Liver (tissue), 3 donors: ENCODE measurements at regions not wholly inside any gene's neighbourhood (a gene's known extent, or its start where the extent isn't known, plus 50 kb on each side); places are given as distances from the start of the nearest gene placed in this dataset.

ENCODE experiments used
- CTCF ChIP-seq: fragments of 150-350 bp; IDR thresholded peaks from 2 replicates; pipeline ENCODE4 v1.5.1; 2017; ENCODE audit warnings: improper control_type of control experiment, low read depth, low read length; ENCODE audit not compliant: missing input control
- JUND ChIP-seq, 2 donors: IDR thresholded peaks; 2 replicates each; pipeline ENCODE4 v1.6.1; 2016; ENCODE audit warnings: antibody characterized with exemption in 2 of 2
- donor health status: healthy.
- donor health status: healthy.

- TF ChIP-seq CTCF (no peak), JUND (IDR thresholded peaks at IDR 0.05) (no peak)
Measured at GRCh38 chr9:78406146-78406545, 109.2 kb downstream of the PSAT1 start.
